ENCODE measurements at regions not wholly inside any gene's neighbourhood (a gene's known extent, or its start where the extent isn't known, plus 50 kb on each side); places are given as distances from the start of the nearest gene placed in this dataset.
A peak's percentile ranks its signal among the peaks of the same experiment; 100 is the strongest.

DNA sequence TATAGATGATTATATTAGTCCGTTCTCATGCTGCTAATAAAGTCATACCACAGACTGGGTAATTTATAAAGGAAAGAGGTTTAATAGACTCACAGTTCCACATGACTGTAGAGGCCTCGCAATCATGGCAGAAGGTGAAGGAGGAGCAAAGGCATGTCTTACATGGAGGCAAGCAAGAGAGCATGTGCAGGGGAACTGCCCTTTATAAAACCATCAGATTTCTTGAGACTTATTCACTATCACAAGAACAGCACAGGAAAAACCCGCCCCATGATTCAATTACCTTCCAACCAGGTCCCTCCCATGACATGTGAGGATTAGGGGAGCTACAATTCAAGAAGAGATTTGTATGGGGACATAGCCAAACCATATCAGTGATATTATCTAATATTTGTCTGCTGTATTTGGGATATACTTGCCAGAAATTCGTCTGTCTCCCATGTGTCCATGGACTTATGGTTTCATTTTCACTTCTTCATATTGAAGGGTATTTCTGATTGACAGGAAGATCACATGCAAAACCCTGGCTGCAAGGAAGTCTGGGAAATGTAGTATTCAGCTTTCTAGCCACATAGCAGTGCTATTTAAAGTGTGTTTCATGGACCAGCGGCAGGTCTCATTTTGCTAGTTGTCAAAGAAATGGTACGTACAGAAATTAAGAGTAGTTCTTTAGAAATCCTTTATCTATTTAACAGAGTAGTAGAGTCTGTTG, 50.5 kb upstream of the PAK5 start:
- H3K36me3 ChIP-seq (ENCODE audit: control insufficient read depth in 4 of 4, insufficient read depth in 3 of 4, low read depth in 1 of 4, low read length in 3 of 4), result no peaks in the 10 kb centered on the region
- no peaks in the 10 kb centered on the region for H3K9me3 ChIP-seq (ENCODE audit: control insufficient read depth in 4 of 4, low read length in 3 of 4)
- no peak overlapping the region for H3K27ac ChIP-seq (ENCODE audit: low read depth in 1 of 2, low read length in 2 of 2)
- 68% methylated on average over 6 of the region's 6 CpGs for WGBS
- peaks cover 0 to 3% (median 0%) of the 10 kb centered on the region in 4 donors for H3K4me1 ChIP-seq (ENCODE audit: control insufficient read depth in 4 of 4, insufficient read depth in 4 of 4, low read length in 3 of 4)
- no peaks in the 10 kb centered on the region for H3K27me3 ChIP-seq (ENCODE audit: control insufficient read depth in 4 of 4, insufficient read depth in 4 of 4, low read length in 3 of 4)
- DNase-seq (ENCODE audit: low spot score), result no peak
- H3K9ac ChIP-seq (ENCODE audit: low read depth in 1 of 2, low read length in 2 of 2), result no peak overlapping the region
- TF ChIP-seq YY1 (IDR thresholded peaks at IDR 0.05), result peak; percentile 14
- no peak for TF ChIP-seq FOXA2 (IDR thresholded peaks at IDR 0.05)
- TF ChIP-seq TAF1 (conservative IDR thresholded peaks at IDR 0.05), result no peak
- H3K4me3 ChIP-seq (ENCODE audit: low read depth in 1 of 3, low read length in 3 of 3), result peak overlapping the region; percentile 26 to 70 (median 33)

Measured in liver (tissue), 7 donors.